HEK293 (cell line): ENCODE measurements at regions not wholly inside any gene's neighbourhood (a gene's known extent, or its start where the extent isn't known, plus 50 kb on each side); places are given as distances from the start of the nearest gene placed in this dataset.

Source experiments
- CTCF ChIP-seq: fragments of 450-650 bp; formaldehyde crosslinking; IDR thresholded peaks from 2 replicates; pipeline ENCODE4 v1.5.1; 2016; ENCODE audit warnings: missing biosample characterization, missing genetic modification characterization
- ZNF239 ChIP-seq: fragments of 450-650 bp; formaldehyde crosslinking; IDR thresholded peaks from 2 replicates; pipeline ENCODE4 v1.5.1; 2016; ENCODE audit warnings: missing biosample characterization, missing genetic modification characterization
- ZNF37A ChIP-seq: fragments of 450-650 bp; IDR thresholded peaks from 2 replicates; pipeline ENCODE4 v1.5.1; 2018; ENCODE audit warnings: missing biosample characterization, missing genetic modification characterization
- ZNF510 ChIP-seq: fragments of 450-650 bp; formaldehyde crosslinking; IDR thresholded peaks from 2 replicates; pipeline ENCODE4 v1.5.1; 2018; ENCODE audit warnings: mild to moderate bottlenecking, missing genetic modification characterization, missing biosample characterization; ENCODE audit not compliant: insufficient replicate concordance
- TF ChIP-seq, protein P1 (sequence below): fragments of 450-650 bp; formaldehyde crosslinking; IDR thresholded peaks from 2 replicates; pipeline ENCODE4 v1.5.1; 2016; ENCODE audit warnings: missing biosample characterization, missing genetic modification characterization
- TF ChIP-seq, protein P2 (sequence below): fragments of 450-650 bp; formaldehyde crosslinking; IDR thresholded peaks from 2 replicates; pipeline ENCODE4 v1.5.1; 2016; ENCODE audit warnings: missing biosample characterization, missing genetic modification characterization

DNA sequence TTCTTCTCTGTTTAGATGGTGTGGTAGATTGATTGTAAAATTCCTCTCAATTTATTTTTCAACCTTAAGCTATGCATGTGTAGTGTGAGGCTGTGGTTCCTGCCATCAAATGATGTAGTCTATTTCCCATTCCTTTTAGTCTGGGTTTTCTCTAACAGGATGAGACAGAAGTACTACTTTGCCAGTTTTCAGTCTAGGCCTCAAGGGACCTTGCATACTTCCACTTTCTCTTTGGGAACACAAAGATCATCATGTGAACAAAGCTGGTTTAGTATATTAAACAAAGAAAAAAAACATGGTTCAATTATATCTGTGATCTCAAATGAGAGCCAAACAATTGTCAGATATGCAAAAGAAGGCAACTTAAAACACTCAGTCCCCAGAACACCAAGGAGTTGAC lies 1284.0 kb downstream of the RAPGEF2 start:
- TF ChIP-seq CTCF (tag by site-specific recombination) = no peak
- TF ChIP-seq ZNF239 (tag by site-specific recombination) = no peak
- TF ChIP-seq ZNF510 = no peak
- TF ChIP-seq, protein P1, sequence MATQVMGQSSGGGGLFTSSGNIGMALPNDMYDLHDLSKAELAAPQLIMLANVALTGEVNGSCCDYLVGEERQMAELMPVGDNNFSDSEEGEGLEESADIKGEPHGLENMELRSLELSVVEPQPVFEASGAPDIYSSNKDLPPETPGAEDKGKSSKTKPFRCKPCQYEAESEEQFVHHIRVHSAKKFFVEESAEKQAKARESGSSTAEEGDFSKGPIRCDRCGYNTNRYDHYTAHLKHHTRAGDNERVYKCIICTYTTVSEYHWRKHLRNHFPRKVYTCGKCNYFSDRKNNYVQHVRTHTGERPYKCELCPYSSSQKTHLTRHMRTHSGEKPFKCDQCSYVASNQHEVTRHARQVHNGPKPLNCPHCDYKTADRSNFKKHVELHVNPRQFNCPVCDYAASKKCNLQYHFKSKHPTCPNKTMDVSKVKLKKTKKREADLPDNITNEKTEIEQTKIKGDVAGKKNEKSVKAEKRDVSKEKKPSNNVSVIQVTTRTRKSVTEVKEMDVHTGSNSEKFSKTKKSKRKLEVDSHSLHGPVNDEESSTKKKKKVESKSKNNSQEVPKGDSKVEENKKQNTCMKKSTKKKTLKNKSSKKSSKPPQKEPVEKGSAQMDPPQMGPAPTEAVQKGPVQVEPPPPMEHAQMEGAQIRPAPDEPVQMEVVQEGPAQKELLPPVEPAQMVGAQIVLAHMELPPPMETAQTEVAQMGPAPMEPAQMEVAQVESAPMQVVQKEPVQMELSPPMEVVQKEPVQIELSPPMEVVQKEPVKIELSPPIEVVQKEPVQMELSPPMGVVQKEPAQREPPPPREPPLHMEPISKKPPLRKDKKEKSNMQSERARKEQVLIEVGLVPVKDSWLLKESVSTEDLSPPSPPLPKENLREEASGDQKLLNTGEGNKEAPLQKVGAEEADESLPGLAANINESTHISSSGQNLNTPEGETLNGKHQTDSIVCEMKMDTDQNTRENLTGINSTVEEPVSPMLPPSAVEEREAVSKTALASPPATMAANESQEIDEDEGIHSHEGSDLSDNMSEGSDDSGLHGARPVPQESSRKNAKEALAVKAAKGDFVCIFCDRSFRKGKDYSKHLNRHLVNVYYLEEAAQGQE (tag by site-specific recombination) = no peak
- TF ChIP-seq, protein P2, sequence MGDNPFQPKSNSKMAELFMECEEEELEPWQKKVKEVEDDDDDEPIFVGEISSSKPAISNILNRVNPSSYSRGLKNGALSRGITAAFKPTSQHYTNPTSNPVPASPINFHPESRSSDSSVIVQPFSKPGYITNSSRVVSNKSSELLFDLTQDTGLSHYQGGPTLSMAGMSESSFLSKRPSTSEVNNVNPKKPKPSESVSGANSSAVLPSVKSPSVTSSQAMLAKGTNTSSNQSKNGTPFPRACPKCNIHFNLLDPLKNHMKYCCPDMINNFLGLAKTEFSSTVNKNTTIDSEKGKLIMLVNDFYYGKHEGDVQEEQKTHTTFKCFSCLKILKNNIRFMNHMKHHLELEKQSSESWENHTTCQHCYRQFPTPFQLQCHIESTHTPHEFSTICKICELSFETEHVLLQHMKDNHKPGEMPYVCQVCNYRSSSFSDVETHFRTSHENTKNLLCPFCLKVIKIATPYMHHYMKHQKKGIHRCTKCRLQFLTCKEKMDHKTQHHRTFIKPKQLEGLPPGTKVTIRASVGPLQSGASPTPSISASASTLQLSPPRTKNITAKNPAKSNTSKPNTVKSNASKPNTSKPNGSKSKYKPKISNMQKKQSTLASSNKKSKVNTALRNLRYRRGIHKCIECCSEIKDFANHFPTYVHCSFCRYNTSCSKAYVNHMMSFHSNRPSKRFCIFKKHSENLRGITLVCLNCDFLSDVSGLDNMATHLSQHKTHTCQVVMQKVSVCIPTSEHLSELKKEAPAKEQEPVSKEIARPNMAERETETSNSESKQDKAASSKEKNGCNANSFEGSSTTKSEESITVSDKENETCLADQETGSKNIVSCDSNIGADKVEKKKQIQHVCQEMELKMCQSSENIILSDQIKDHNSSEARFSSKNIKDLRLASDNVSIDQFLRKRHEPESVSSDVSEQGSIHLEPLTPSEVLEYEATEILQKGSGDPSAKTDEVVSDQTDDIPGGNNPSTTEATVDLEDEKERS = no peak
- no peak for TF ChIP-seq ZNF37A (tag by site-specific recombination)
